Tongue (tissue), 1 donor: ENCODE measurements at regions not wholly inside any gene's neighbourhood (a gene's known extent, or its start where the extent isn't known, plus 50 kb on each side); places are given as distances from the start of the nearest gene placed in this dataset.

Experiments
- DNase-seq: peaks from one replicate; pipeline ENCODE4 v3.0.0-alpha.2; 2015

GRCh38 chr1:59026472-59026948 is 242.7 kb upstream of the JUN start:
- no peak for DNase-seq

GRCh38 chr1:59027177-59027576 is 243.3 kb upstream of the JUN start:
- no peak for DNase-seq

GRCh38 chr1:59028048-59028447 is 244.2 kb upstream of the JUN start:
- no peak for DNase-seq

- no peak for DNase-seq
Observed at GRCh38 chr1:59029411-59030167, 245.7 kb upstream of the JUN start.

GRCh38 chr1:59032228-59032627 is 248.4 kb upstream of the JUN start:
- DNase-seq, result no peak

GRCh38 chr1:59033761-59034160 is 249.9 kb upstream of the JUN start:
- no peak for DNase-seq

- no peak for DNase-seq
Observed at GRCh38 chr1:59034925-59035324, 251.1 kb upstream of the JUN start.

- DNase-seq, result no peak
Observed at GRCh38 chr1:59039551-59039950, 255.7 kb upstream of the JUN start.

GRCh38 chr1:59040486-59040885 is 256.4 kb upstream of the FGGY start:
- no peak for DNase-seq

- DNase-seq, result no peak
Observed at GRCh38 chr1:59041646-59042277, 255.1 kb upstream of the FGGY start.

- DNase-seq, result no peak
Observed at GRCh38 chr1:59043796-59044195, 253.1 kb upstream of the FGGY start.

GRCh38 chr1:59044535-59045121 is 252.3 kb upstream of the FGGY start:
- no peak for DNase-seq

- no peak for DNase-seq
Observed at GRCh38 chr1:59045137-59045536, 251.8 kb upstream of the FGGY start.

GRCh38 chr1:59045636-59046035 is 251.3 kb upstream of the FGGY start:
- DNase-seq, result no peak

GRCh38 chr1:59046134-59046533 is 250.8 kb upstream of the FGGY start:
- DNase-seq, result no peak

GRCh38 chr1:59046730-59047157 is 250.2 kb upstream of the FGGY start:
- DNase-seq, result no peak

- DNase-seq, result no peak
Observed at GRCh38 chr1:59051007-59051406, 245.9 kb upstream of the FGGY start.

GRCh38 chr1:59052166-59052590 is 244.7 kb upstream of the FGGY start:
- no peak for DNase-seq

- DNase-seq, result no peak
Observed at GRCh38 chr1:59054172-59054571, 242.7 kb upstream of the FGGY start.

GRCh38 chr1:59055908-59056719 is 240.8 kb upstream of the FGGY start:
- no peak for DNase-seq

- peak; percentile 95 for DNase-seq
Observed at GRCh38 chr1:59057211-59057694, 239.6 kb upstream of the FGGY start.

GRCh38 chr1:59057796-59058195 is 239.1 kb upstream of the FGGY start:
- no peak for DNase-seq
